ENCODE measurements at regions not wholly inside any gene's neighbourhood (a gene's known extent, or its start where the extent isn't known, plus 50 kb on each side); places are given as distances from the start of the nearest gene placed in this dataset.

DNA sequence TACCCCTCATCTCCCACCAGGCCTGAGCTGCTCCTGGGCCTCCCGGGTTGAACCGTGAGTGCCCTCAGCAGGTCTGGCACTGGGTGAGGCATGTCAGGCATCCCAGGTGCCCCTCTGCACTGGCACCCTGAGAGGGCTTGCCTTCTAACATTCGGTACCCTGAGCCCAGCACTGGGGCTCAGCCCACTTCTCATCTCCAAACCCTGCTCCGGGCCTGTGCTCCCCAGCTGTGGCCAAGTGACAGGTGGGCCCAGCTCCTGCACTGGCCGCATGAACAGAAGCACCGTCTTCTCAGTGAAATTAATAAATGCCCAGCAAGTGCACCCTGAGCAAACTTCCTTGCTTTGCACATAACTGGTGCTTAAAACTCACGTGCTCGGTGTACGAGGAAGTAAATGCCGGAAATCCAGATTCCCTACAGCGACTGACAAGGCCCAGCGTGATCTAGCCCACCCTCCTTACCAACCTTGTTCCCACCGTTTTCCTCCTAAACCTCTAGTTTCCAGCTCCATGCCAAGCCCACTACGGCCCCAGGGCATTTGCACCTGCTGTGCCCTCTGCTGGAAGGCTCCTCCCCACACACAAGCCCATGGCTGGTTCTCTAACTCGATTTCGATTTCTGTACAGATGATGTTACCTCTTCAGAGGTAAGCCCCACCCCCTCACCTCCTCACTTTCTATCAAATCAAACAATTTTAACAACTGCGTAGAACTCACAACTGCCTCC, 115.2 kb upstream of the NCOR2 start:
- H3K4me2 ChIP-seq (ENCODE audit: low read length), result no peak overlapping the region

DNA sequence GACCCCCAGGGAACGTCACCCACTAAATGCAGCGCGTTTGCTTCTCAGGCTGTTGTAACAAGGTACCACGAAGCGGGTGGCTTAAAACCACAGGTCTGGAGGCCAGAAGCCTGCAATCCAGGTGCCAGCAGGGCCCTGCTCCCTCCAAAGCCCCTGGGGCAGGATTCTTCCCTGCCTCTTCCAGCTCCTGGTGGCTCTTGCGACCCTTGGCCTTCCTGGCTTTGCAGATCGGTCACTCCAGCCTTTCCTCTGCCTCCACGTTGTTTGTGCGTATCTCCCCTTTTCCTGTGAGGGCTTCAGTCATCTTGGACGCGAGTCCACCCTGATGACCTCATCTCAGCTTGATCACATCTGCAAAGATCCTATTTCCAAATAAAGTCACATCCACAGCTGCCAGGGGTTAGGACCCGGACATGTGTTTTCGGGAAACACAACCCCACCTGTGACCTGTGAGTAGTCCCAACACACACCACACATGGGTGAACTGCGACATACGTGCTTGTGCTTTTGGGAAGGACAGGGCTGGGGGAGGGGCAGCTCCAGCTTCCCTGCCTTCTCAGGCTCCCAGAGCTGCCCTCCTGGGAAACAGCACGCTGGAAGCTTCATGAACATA, 114.5 kb upstream of the NCOR2 start:
- peaks cover 26% of the 10 kb centered on the region for H3K4me1 ChIP-seq (ENCODE audit: low read length)
- H3K4me3 ChIP-seq (ENCODE audit: low read length), result no peak overlapping the region
- peak overlapping the region; percentile 43 for H3K4me2 ChIP-seq (ENCODE audit: low read length)
- H3K36me3 ChIP-seq (replicated peaks; ENCODE audit: low read depth, low read length), result no peaks in the 10 kb centered on the region
- peaks cover 31% of the 10 kb centered on the region for H3K27me3 ChIP-seq (ENCODE audit: low read depth, low read length)
- no peak for TF ChIP-seq EZH2phosphoT487 (IDR thresholded peaks at IDR 0.05; ENCODE audit: low read depth)
- TF ChIP-seq, protein P1, sequence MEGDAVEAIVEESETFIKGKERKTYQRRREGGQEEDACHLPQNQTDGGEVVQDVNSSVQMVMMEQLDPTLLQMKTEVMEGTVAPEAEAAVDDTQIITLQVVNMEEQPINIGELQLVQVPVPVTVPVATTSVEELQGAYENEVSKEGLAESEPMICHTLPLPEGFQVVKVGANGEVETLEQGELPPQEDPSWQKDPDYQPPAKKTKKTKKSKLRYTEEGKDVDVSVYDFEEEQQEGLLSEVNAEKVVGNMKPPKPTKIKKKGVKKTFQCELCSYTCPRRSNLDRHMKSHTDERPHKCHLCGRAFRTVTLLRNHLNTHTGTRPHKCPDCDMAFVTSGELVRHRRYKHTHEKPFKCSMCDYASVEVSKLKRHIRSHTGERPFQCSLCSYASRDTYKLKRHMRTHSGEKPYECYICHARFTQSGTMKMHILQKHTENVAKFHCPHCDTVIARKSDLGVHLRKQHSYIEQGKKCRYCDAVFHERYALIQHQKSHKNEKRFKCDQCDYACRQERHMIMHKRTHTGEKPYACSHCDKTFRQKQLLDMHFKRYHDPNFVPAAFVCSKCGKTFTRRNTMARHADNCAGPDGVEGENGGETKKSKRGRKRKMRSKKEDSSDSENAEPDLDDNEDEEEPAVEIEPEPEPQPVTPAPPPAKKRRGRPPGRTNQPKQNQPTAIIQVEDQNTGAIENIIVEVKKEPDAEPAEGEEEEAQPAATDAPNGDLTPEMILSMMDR (IDR thresholded peaks at IDR 0.05; ENCODE audit: low read depth, low read length), result no peak
- H3K79me2 ChIP-seq (ENCODE audit: low read length), result no peaks in the 10 kb centered on the region
- H3K9ac ChIP-seq (ENCODE audit: low read length), result no peak overlapping the region
- no peak overlapping the region for H2AFZ ChIP-seq (ENCODE audit: low read depth, low read length)
- H3K27ac ChIP-seq (ENCODE audit: low read length), result no peak overlapping the region
- no peaks in the 10 kb centered on the region for H3K9me3 ChIP-seq (ENCODE audit: insufficient read depth, low read length)
- no peaks in the 10 kb centered on the region for H4K20me1 ChIP-seq (ENCODE audit: insufficient read depth, low read length)

More for the DNA sequence above, 115.2 kb upstream of the NCOR2 start:
- Histone ChIP-seq H3K27me3 (ENCODE audit: low read depth, low read length) (peaks cover 38% of the 10 kb centered on the region), H3K9me3 (ENCODE audit: insufficient read depth, low read length) (no peaks in the 10 kb centered on the region), H3K9ac (ENCODE audit: low read length) (no peak overlapping the region), H2AFZ (ENCODE audit: low read depth, low read length) (no peak overlapping the region), H3K4me1 (ENCODE audit: low read length) (peaks cover 26% of the 10 kb centered on the region), H3K4me3 (ENCODE audit: low read length) (no peak overlapping the region), H3K27ac (ENCODE audit: low read length) (no peak overlapping the region), H3K79me2 (ENCODE audit: low read length) (no peaks in the 10 kb centered on the region), H4K20me1 (ENCODE audit: insufficient read depth, low read length) (no peaks in the 10 kb centered on the region), H3K36me3 (replicated peaks; ENCODE audit: low read depth, low read length) (no peaks in the 10 kb centered on the region)
- TF ChIP-seq, protein P1 (IDR thresholded peaks at IDR 0.05; ENCODE audit: low read depth, low read length), result 0 out of 2 replicates have a peak, but pooled peaks have one; percentile 9
- TF ChIP-seq EZH2phosphoT487 (IDR thresholded peaks at IDR 0.05; ENCODE audit: low read depth), result no peak

DNA sequence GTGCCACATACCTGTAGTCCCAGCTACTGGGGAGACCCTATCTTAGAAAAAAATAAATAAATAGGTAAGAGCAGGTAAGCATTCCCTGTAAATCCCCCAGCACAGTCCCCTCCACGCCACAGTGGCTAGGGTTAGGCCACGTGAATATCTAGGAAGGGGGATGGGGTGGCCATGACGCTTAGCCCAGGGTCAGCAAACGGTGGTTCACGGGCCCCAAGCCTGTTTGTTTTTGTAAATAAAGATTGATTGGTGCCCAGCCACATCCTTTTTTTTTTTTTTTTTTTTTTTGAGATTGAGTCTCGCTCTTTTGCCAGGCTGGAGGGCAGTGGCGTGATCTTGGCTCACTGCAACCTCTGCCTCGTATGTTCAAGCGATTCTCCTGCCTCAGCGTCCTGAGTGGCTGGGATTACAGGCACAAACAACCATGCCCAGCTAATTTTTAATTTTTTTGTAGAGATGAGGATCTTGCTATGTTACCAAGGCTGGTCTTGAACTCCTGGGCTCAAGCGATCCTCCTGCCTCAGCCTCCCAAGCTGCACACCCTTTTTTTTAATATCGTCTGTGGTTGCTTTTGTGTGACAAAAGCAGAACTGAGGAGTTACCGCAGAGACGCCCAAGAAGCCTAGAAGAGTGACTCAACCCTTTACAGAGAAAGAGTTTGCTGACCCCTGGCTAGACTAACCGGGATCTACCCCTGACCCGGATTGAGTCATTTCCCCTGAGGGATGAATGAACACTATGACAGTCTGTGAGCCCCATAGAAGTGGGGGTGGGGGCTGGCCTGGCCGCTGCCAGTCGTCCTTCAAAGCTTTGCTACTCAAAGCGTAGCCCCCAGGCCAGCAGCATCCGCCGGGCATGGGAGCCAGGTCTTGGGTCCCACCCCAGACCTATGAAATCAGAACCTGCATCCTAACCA, 113.7 kb upstream of the NCOR2 start:
- H3K9me3 ChIP-seq (ENCODE audit: insufficient read depth, low read length), result no peaks in the 10 kb centered on the region
- H3K4me3 ChIP-seq (ENCODE audit: low read length), result no peak overlapping the region
- no peaks in the 10 kb centered on the region for H3K79me2 ChIP-seq (ENCODE audit: low read length)
- H3K36me3 ChIP-seq (replicated peaks; ENCODE audit: low read depth, low read length), result no peaks in the 10 kb centered on the region
- no peak overlapping the region for H3K9ac ChIP-seq (ENCODE audit: low read length)
- no peak for TF ChIP-seq EZH2phosphoT487 (IDR thresholded peaks at IDR 0.05; ENCODE audit: low read depth)
- TF ChIP-seq, protein P1 (IDR thresholded peaks at IDR 0.05; ENCODE audit: low read depth, low read length), result peak; percentile 52
- no peak overlapping the region for H2AFZ ChIP-seq (ENCODE audit: low read depth, low read length)
- H3K4me2 ChIP-seq (ENCODE audit: low read length), result peak overlapping the region; percentile 43
- H3K4me1 ChIP-seq (ENCODE audit: low read length), result peaks cover 26% of the 10 kb centered on the region
- peaks cover 23% of the 10 kb centered on the region for H3K27me3 ChIP-seq (ENCODE audit: low read depth, low read length)
- H3K27ac ChIP-seq (ENCODE audit: low read length), result no peak overlapping the region
- H4K20me1 ChIP-seq (ENCODE audit: insufficient read depth, low read length), result no peaks in the 10 kb centered on the region
